ENCODE measurements at regions not wholly inside any gene's neighbourhood (a gene's known extent, or its start where the extent isn't known, plus 50 kb on each side); places are given as distances from the start of the nearest gene placed in this dataset.

DNA sequence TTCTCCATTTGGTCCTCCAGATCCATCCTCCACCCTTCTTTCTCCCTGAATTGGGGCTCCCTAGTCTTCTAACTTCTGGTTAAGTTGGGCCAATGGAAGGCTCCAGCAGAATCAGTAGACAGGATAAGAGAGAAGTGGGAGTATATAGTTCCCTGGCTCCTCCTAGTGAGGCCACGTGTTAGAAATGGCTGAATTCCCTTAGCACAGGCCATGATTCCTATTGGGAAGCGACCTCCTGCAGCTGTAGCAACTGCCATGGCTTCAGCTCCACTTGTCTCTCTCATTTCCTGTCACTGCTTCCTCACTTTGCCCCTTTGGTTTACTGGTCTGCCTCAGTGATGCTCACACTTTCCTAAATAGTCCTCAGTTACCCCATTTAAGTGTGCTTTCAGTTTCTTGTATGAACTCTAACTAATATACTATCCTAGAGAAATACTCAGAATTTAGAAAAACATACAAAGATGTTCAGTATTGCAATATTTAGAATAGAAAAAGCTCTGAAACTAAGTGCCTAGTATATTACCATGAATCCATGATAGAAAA is 104.8 kb upstream of the SMARCA2 start:
- TF ChIP-seq, protein P1, sequence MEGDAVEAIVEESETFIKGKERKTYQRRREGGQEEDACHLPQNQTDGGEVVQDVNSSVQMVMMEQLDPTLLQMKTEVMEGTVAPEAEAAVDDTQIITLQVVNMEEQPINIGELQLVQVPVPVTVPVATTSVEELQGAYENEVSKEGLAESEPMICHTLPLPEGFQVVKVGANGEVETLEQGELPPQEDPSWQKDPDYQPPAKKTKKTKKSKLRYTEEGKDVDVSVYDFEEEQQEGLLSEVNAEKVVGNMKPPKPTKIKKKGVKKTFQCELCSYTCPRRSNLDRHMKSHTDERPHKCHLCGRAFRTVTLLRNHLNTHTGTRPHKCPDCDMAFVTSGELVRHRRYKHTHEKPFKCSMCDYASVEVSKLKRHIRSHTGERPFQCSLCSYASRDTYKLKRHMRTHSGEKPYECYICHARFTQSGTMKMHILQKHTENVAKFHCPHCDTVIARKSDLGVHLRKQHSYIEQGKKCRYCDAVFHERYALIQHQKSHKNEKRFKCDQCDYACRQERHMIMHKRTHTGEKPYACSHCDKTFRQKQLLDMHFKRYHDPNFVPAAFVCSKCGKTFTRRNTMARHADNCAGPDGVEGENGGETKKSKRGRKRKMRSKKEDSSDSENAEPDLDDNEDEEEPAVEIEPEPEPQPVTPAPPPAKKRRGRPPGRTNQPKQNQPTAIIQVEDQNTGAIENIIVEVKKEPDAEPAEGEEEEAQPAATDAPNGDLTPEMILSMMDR (IDR thresholded peaks at IDR 0.05 in 2 of 3, conservative IDR thresholded peaks at IDR 0.05 in 1 of 3; ENCODE audit: borderline replicate concordance in 1 of 3, insufficient read depth in 1 of 3, low read depth in 2 of 3, low read length in 2 of 3) = no peak
- no peak for TF ChIP-seq POLR2AphosphoS5 (IDR thresholded peaks at IDR 0.05; ENCODE audit: low read depth, low read length)
- TF ChIP-seq, protein P2, sequence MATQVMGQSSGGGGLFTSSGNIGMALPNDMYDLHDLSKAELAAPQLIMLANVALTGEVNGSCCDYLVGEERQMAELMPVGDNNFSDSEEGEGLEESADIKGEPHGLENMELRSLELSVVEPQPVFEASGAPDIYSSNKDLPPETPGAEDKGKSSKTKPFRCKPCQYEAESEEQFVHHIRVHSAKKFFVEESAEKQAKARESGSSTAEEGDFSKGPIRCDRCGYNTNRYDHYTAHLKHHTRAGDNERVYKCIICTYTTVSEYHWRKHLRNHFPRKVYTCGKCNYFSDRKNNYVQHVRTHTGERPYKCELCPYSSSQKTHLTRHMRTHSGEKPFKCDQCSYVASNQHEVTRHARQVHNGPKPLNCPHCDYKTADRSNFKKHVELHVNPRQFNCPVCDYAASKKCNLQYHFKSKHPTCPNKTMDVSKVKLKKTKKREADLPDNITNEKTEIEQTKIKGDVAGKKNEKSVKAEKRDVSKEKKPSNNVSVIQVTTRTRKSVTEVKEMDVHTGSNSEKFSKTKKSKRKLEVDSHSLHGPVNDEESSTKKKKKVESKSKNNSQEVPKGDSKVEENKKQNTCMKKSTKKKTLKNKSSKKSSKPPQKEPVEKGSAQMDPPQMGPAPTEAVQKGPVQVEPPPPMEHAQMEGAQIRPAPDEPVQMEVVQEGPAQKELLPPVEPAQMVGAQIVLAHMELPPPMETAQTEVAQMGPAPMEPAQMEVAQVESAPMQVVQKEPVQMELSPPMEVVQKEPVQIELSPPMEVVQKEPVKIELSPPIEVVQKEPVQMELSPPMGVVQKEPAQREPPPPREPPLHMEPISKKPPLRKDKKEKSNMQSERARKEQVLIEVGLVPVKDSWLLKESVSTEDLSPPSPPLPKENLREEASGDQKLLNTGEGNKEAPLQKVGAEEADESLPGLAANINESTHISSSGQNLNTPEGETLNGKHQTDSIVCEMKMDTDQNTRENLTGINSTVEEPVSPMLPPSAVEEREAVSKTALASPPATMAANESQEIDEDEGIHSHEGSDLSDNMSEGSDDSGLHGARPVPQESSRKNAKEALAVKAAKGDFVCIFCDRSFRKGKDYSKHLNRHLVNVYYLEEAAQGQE (IDR thresholded peaks at IDR 0.05; ENCODE audit: low read depth) = no peak
- TF ChIP-seq EZH2phosphoT487 (IDR thresholded peaks at IDR 0.05; ENCODE audit: borderline replicate concordance) = no peak
- no peak for TF ChIP-seq ZNF274 (IDR thresholded peaks at IDR 0.05; ENCODE audit: low read depth, low read length)
- no peak for TF ChIP-seq JUND (IDR thresholded peaks at IDR 0.05)
- TF ChIP-seq, protein P3, sequence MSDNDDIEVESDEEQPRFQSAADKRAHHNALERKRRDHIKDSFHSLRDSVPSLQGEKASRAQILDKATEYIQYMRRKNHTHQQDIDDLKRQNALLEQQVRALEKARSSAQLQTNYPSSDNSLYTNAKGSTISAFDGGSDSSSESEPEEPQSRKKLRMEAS (IDR thresholded peaks at IDR 0.05) = no peak

Measured in HCT116 (cell line).